Daoy (cell line): ENCODE measurements at regions not wholly inside any gene's neighbourhood (a gene's known extent, or its start where the extent isn't known, plus 50 kb on each side); places are given as distances from the start of the nearest gene placed in this dataset.

Experiments
- DNase-seq: peaks from one replicate; pipeline ENCODE4 v3.0.0-alpha.2; 2015; ENCODE audit warnings: low read depth

- no peak for DNase-seq
These were observed 437.6 kb downstream of the ZEB2 start for GRCh38 chr2:144082327-144082726.

DNA sequence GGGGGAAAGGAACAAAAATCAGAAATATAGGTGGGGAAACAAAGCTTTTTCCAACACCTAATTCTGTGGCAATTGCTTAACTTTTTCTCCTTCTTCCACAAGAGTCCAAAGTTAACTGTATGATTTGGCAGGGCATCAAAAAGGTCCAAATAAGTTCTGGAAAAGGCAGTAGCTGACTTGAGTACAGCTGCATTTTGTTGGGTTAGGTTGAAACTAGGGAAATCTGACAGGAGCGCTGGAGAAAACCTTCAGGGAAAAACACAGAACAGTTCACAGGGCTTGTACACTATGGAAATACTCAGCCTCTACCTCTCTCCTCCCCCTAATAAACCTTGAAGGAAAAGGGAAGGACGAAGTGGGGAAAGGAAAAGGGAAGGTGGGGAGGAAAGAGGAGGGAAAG is 438.6 kb downstream of the ZEB2 start:
- no peak for DNase-seq

DNA sequence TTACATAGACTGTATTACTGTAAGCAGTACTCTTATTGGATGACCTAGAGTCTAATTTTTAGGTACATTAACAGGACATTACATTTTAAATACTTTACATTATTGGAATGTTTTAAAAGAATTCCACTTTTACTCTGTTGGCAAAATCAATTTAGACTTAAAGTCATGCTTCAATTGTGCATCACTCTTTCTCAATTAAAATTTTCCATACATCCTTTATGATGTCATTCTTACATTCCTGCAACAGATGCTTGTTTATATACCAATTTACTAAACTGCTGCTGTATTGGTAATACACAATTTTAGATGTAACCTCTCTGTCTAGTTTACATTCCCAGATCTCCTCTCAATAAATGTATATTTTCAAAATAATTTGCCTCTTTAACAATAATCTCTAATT is 440.1 kb downstream of the ZEB2 start:
- DNase-seq: no peak

- no peak for DNase-seq
These were observed 440.9 kb downstream of the ZEB2 start for GRCh38 chr2:144078802-144079724.

DNA sequence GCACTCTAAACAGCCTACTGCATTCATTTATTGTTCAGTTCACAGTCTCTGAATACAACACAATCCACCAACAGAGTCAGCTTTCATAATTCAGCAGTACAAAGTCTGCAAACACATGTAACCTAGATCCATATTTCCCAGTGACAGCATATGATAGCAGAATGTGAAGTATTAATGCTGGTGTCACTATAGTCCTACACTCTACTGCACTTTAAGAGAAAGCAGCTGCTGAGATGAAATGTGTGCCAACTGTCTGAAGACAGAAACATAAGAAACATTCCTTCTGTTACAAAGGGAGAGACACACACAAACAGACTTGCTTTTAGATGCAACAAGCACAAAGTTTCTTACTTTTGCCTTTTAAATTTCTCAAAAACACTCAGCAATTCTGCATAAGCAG is 441.8 kb downstream of the ZEB2 start:
- DNase-seq: no peak

DNA sequence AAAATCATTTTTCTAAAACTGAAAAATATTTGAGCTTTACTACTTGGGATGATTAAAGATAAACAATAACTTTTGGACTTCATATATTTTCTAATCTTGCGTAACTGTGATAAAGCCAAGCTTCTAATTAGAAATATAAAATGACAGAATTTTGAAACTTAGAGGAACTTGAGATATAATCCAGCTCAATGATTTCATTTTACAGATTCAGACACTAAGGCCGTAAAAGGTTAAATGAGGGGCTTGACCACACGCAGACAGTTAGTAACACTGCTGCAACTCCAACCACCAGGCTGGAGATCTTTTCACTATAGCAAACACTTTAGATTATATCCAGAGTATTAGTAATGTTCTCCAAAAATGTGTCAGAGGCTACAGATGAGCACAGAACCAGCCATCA is 445.5 kb downstream of the ZEB2 start:
- DNase-seq: no peak

GRCh38 chr2:144071461-144071860 is 448.5 kb downstream of the ZEB2 start:
- peak; percentile 32 for DNase-seq

DNA sequence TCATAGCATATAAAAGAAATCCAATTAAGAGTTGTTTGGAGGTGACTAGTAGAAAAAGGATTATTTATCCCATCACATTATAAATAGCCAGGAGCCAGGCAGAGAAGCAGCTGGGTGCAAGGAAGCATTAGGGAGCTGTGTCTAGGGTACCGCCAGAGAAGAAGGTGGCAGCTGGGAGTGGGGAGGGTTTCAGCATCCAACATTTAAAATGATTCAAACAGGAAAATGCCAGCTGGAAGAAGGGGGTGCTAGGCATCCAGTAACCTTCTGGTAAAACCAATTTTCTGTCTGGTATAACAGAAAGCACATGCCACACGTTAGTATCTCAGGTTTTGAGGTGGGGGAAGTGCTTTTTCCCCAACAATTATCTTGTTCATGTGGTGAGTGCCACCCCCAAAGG is 452.4 kb downstream of the ZEB2 start:
- no peak for DNase-seq

DNA sequence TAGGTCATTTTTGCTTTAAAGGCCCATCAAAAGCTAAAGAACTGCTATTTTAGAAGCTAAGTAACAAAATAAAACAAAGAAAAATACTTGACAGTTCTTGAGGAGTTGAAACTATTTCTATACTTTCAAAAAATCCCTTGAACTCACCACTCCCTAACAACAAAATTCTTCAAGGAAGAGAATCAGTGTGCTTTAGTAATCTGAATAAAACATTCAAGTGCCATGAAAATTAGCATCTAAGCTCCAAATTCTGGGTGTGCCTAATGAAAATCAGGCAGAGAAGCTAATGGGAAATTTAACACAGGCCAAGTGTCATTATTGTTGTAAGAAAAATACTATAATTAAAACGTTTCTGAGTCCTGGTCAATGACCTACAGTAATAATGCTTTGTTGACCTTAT is 456.3 kb downstream of the ZEB2 start:
- DNase-seq: no peak

DNA sequence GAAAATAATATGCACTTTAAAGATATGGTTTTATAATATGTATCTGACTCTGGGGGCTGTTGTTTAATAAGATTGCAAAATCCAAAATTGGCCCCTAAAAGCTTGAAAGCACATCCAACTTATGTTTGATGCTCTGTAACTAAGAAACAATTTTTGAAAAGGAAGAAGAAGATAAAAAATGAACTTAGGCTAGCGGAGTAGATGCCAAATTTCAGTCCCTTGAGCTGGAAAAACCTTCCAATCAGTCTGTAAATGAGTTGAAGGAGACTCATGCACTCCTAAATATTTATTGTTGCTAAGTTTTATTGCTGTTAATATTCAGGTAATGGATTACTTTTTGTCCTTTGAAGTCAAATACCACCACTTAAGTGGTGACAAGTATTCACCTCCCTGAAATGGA is 465.0 kb downstream of the ZEB2 start:
- no peak for DNase-seq

- no peak for DNase-seq
These were observed 467.8 kb downstream of the ZEB2 start for GRCh38 chr2:144052083-144052482.

DNA sequence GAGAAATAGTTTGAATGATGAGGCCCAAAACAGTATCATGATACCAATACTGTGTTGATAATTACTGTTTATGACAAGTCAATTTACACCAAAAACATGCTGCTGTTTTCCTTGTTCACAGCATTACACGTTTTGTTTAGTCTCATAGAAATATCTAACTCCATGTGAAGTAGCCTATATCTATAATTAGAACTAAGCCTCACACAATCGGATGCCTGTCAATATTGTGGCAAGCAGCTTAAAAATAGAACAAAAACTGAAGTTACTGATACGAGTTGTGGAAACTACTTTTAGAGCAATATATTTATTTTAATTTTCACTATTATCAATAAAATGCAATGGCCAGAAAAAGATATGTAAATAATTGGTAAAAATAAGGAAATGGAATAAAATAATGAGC is 470.8 kb downstream of the ZEB2 start:
- DNase-seq: no peak

DNA sequence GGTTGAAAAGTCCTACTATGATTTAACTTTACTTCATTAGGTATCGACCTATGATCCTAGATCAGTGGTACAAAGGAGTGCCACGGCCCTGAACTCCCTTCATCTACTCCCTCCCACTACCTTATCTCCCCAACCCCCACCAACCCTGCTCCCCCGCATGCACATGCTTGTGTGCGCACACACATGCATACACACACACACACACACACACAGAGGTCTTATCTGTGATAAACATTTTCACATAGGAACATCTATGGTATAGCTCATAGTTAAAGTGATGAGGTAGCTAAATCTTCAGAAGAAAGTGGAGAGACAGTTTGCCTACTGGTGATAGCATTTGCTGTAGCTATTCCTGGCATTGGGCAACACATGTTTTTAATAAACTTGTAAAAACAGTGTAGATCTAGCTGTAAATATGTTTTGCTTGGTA is 471.3 kb downstream of the ZEB2 start:
- DNase-seq: no peak

DNA sequence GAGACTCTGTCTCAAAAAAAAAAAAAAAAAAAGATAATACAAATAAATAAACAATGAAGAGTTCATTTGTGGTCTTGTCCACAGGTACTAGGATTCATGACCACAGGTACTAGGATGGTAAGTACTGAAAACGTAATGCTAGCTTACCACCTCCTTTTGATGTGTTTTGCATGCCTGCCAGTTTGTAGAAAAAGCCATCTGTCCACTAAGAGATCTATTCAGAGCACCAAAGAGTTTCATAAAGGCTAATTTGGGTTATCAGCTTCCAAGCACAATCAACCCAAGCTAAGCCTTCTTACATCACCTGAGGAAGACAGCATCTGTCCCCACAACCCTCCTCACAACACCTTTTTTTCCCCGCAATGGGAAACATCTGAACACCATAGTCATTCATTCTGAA is 477.2 kb downstream of the ZEB2 start:
- no peak for DNase-seq

GRCh38 chr2:144041612-144042011 is 478.3 kb downstream of the ZEB2 start:
- no peak for DNase-seq

DNA sequence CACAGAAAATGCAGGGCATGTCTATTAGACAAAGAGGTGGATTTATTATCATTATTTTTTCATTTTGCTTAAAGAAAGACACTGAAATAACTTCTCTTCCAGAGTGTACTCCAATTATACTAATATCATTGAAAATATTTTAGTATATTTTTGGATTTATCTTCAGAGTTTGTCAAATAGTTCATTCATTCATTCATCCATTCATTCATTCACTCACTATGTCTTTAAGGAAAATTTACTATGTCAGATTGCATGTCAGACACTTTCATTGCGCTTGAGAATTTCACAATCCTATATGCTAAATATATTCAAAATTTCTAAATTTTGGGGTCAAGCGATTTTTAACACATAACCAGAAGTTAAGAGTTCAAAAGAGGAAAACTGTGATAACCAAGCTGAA is 479.1 kb downstream of the ZEB2 start:
- DNase-seq: no peak

GRCh38 chr2:144032566-144032965 is 487.4 kb downstream of the ZEB2 start:
- DNase-seq: no peak

GRCh38 chr2:144030791-144031190 is 489.1 kb downstream of the ZEB2 start:
- no peak for DNase-seq

- no peak for DNase-seq
These were observed 492.3 kb downstream of the ZEB2 start for GRCh38 chr2:144027593-144027992.

DNA sequence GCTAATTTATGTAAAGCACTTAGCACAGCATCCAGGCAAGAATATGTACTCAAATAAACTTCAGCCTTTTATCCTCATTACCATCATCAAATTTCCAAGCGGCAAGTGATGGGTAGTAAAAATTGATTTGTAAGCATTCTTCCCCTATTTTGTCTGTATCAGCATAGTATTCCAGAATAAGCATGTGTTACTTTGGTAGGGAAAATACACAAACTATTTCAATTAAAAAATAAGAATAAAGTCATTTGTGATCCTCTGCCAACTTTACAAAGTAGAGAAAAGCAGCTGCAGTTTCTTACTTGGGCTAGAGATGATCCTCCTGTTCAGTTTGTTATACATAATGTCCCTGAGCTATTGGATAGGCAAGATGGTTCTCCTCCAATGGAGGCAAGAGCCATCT is 493.2 kb downstream of the ZEB2 start:
- no peak for DNase-seq

GRCh38 chr2:144020047-144020446 is 499.9 kb downstream of the ZEB2 start:
- no peak for DNase-seq

GRCh38 chr2:144015655-144016245 is 504.2 kb downstream of the ZEB2 start:
- peak; percentile 2 for DNase-seq

DNA sequence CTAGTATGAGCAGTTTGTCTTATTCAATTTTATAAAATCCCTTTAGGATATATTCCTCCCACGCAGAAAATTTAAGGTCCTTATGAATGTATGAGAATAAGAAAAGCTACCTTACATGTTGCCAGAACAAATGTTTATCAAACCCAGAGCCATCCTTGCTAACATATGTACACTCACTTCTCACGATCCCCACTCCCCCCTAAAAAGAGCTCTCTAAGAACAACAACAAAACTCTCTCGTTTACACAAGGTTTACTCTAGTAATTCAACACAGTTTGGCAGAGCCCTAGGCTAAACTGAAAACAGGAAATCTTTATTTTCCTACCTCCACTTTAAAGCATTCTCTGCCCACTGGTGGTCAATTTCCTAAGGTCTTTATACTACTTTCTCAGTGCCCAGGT is 504.9 kb downstream of the ZEB2 start:
- no peak for DNase-seq

DNA sequence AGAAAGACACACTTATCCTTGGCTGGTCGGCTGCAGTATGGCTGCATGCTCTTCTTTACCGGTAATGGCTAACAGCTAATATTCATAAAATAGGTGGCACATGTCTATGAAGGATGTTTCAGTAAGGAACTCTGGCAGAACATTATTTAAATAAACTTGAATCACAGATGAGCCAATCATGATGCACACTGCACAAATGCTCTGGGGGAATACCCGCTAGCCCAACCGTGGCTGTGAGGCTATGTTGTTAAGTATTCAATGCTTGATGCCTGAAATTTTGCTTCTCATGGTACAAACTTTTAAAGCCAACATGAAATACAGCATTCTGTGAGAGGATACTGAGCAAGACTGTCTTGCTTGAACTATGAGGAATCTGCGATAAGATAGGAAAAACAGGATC is 505.8 kb downstream of the ZEB2 start:
- peak; percentile 4 for DNase-seq
